HG03469 (cell line): ENCODE measurements at regions not wholly inside any gene's neighbourhood (a gene's known extent, or its start where the extent isn't known, plus 50 kb on each side); places are given as distances from the start of the nearest gene placed in this dataset.
"Not testable (repeated sequence)": the region's sequence is repeated elsewhere in the genome, so short reads cannot be mapped to it uniquely, and the experiment has no call there.

ENCODE experiments used
- ATAC-seq: cut with Tn5 transposase; IDR thresholded peaks from one replicate; pipeline ENCODE4 v1.9.1; 2021; ENCODE audit warnings: mild to moderate bottlenecking, moderate library complexity, moderate number of reproducible peaks; ENCODE audit not compliant: unreplicated experiment

DNA sequence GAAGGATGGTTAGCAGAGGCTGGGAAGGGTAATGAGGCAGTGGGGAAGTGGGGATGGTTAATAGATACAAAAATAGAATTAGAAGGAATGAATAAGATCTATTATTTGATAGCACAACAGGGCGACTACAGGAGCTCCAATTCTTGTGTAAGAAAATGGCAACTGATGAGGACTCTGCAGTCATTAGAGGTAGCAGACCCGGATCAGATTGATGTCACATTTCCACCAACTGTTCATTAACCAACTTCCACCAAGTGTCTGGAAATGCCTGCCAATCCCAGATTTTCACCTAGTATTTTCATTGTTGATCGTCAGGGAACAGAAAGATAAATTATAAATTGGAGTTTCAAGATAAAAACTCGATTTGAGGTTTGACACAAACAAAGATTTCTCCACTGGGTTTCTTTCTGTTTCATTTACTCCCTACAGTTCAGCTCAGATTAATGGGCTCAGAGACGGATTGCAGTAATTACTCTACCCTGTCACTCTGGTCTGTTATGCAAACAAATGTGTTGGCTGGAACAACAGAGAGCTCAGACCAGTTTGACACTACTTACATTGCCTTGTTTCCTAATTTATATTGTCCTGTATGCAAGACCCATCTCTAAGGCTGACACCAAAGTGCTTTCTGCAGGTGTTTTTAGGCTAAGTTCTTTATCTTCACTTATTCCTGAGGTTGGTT lies 909.2 kb upstream of the PRKX start:
- ATAC-seq, result no peak

DNA sequence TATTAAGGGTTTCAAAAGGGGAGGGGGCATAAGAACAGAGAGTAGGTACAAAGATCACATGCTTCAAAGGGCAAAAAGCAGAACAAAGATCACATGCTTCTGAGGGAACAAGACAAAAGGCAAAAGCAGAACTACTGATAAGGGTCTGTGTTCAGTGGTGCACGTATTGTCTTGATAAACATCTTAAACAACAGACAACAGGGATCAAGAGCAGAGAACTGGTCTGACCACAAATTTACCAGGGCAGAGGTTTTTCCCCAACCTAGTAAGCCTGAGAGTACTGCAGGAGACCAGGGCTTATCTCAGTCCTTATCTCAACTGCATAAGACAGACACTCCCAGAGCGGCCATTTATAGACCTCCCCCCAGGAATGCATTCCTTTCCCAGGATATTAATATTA lies 900.2 kb upstream of the PRKX start:
- ATAC-seq, result not testable (repeated sequence)

DNA sequence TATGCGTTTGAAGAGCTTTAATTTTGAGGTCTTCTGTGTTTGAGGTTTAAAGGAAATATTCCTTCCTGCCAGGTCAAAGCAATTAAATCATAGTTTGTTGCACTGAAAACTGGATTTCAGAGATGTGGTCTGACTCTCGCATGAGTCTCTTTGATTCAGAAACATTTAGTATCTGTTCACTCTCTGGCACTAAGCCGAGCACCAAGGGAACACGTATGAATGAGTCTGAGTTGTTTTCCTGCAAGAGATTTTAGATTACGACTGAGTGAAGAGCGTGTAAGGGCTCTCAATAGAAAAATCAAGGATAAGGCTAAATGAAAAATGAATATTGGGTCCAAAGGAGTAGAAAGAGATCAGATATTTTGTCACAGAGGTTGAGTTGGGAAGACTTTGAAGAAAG lies 875.4 kb upstream of the PRKX start:
- ATAC-seq, result no peak

DNA sequence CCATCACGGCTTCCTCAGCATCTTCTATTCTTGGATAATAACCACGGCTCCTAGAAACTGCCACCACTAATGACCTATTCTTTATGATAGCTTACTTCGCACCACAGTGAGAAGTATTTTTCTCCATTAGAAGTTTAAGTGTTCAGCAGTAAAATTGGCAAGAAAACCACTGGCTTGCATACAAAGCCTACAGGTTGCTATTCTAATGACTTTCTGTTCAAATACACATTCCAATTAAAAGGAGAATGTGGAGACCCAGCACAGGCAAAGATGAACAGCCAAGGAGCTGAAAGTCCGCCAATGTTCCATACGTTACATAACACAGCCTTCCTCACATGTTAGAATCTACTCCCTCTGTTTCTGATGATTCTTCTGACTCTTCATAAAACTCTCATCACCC lies 875.0 kb upstream of the PRKX start:
- ATAC-seq, result no peak

DNA sequence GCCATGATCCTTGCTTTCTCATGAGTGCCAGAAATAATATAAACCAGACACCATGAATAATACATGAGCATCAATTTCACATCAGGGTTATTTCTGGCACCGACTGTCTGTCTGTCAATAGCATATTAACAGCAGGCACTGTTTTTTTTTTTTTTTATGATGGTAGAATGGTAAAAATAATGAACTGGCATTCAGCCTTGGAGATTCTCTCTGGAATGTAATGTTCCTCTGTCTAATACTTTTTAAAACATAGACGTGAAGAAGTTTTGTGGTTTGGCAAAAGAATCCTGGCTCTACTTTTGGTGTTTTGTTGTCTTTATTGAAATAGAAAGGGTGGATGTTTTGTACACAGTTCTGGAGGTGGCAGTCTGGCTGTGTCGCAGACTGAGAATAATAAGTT lies 874.6 kb upstream of the PRKX start:
- ATAC-seq, result no peak

DNA sequence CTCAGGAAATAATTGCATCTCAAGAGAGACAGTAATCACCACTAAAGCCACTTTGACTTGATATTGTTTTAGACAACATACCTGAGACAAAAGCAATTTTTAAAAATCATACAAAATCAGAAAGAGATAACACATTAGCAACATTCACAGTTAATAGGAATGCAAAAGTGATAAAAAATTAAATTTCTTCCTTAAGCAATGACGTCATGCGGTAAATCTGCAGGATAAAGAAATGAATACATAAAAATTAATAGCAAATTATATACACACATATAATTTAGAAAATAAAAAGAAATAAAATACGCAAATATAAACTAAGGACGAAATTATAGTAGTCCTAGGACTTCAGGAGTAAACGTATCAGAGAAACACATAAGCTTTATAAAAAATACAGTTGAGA lies 866.5 kb upstream of the PRKX start:
- no peak for ATAC-seq

DNA sequence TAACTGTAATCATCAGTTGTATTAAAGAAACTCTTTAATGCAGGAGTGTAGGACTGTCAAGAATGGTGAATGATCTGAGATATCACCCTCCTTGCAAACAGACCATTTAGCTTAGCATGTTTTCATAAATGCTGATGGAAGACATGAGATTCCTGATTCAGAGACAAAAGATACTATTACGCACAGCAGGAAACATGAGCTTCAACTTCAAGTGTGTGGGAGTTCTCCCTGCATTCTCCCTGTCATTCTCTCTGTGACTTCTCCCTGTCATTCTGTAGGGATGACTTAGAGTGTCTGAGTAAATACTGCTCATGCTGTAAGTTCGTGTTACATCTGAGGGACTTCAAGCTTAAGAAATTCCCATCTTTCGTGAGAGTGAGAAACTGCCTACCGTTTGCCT lies 866.0 kb upstream of the PRKX start:
- no peak for ATAC-seq

DNA sequence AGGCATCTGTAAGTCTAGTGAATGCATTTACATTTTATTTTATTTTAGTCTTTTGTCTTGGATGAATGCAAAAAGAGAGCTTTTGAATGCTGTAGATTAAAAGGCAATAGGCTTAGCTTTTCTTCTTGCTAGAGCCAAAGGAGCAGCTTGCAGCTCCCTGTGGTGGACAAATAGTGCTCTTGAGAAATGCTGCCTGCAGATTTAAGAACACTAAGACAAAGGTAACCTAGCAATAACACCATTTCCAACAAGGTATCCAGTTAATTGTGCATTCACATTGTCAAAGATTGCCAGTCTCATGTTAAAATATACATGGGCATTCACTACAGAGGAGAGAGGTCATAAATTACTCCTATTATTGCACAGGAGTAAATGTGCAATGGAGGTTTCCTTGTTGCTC lies 859.2 kb upstream of the PRKX start:
- ATAC-seq, result no peak

DNA sequence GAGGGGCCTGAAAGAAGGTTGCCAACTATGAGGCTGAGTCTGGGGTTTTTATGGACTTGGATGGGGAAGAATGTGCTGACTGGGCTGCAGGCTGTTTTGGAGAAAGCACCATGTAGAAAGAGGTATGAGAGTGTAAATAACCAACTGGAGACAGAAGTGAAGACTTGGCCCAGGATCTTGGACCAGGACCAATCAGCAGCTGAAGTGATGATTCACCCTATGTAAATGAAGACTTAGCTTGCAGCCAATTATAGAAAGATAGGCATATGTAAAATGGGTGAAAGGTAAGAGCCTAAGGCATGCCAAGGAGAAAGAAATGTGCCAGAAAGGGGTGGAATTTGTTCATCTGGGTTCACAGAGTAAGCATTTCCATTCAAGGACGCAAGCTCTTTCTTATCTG lies 856.7 kb upstream of the PRKX start:
- no peak for ATAC-seq

DNA sequence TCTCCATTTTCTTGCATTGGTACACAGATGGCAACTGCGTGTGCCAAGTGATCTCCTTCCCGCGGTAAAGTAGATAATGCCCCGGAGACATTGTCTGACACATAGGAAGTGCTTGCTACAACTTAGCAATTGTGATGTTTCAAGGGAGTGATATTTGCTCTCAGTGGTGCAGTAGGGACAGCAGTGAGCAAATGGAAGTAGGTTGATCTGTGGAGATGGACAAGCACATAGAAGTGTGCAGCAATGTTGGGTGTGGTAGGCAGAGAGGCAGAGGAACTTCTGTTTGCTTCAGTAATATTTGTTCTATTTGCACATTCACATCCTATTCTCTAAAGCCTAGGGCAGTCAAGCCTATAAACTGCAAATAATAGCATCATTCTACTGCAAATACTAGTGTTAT lies 846.7 kb upstream of the PRKX start:
- no peak for ATAC-seq

DNA sequence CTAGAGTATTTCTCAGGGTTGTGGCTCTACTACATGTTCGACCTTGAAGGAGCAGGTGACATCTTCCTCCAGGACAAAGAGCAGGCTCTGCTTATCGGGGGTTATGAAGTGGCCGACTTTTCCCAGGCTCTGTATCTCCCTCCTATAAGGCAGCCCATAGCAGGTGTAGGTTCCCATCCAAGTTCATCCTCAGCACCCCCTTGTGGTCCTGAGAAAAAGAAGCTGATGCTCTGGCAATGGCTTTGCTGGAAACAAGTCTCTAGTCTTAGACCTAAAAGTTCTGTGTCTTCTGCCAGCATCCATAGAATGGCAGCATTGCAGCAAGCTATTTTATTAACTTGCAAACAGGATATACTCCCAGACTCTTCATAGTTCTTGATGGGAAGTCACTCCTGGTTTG lies 836.6 kb upstream of the PRKX start:
- ATAC-seq, result no peak

DNA sequence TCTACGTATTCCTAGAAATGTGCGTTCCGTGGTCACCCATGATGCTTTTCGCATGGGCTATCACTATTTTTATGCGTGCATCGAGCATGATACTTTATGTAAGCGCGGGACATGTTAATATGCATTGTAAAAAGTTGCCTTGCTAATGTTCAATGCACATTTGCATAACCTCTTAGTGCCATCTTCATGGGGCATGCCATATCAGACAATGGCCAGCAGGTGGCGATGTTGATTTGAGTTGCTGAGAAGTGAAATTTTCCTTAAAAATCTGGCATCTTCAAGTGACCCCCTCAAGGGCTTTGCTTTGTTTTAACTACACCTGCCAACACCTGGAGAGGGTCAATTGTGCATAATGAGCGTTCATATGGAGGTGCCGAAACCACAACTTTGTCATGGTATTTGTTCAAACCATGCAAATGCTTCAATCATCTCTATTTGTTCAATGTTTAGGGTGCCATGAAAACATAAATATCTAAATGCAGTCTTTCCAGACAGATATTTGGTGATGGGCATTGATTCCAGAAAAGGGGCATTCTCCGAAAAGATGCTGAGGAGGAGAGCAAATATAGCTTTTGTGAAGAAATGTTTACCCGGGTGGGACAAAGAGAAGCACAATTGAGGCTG lies 833.9 kb upstream of the PRKX start:
- no peak for ATAC-seq

DNA sequence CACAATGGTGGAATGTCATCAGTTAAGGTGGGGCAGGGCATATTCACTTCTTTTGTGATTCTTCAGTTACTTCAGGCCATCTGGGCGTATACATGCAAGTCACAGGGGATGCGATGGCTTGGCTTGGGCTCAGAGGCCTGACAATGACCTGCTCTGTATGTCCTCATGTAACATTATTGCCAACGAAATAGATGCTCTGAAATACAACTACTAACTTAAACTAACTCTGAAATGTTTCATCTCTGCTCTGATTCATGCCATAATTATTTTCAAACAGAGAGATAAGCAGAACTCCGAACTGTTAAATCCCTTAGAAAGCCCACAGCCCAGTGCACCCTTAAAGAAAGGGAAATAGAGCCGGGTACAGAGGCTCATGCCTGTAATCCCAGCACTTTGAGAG lies 832.7 kb upstream of the PRKX start:
- not testable (repeated sequence) for ATAC-seq

DNA sequence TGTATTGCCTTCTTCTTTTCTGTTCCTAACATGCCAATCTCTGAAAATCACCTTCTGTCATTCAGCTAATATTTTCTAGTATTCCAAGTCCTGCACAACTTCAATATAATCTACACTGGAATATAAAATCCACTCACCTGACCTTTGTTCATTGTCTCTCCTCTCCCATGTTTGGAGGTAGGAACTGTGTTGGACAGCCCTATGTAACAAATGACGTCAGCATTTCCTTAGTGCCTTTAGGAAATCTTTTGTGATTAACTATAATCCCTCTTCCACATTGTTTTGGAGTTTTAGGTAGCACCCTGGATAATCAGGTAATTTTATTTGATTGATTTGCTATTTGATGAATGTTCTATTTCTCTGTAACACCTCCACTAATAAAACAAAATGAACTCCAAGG lies 814.8 kb upstream of the PRKX start:
- no peak for ATAC-seq

DNA sequence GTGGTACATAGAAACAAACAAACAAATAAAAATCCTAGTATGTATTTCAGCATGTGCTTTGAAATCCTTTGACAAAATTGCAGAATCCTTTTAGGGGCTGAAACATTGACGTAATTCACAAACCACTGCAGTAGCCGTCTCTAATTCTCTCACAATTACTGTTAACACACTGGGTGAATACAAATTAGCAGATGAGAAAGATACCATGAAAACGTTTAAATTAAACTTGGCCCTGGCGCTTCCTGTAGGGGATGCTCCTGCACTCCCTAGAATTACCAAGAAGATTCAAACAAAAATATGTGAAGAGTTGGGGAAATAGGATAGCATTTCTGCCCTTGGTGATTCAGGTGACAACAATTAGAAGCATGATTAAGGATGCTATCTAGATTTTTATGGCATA lies 772.5 kb upstream of the PRKX start:
- no peak for ATAC-seq

DNA sequence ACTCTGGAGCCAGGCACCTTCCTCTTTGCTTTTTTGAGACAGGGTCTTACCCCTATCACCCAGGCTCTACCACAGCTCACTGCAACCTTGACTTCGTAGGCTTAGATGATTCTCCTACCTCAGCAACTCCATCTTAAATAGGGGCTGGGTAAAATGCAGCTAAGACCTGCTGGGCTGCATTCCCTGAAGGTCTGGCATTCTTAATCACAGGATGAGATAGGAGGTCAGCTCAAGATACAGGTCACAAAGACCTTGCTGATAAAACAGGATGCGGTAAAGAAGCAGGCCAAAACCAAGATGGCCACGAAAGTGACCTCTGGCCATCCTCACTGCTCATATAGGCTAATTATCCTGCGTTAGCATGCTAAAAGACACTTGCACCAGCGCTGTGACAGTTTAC lies 770.8 kb upstream of the PRKX start:
- no peak for ATAC-seq

DNA sequence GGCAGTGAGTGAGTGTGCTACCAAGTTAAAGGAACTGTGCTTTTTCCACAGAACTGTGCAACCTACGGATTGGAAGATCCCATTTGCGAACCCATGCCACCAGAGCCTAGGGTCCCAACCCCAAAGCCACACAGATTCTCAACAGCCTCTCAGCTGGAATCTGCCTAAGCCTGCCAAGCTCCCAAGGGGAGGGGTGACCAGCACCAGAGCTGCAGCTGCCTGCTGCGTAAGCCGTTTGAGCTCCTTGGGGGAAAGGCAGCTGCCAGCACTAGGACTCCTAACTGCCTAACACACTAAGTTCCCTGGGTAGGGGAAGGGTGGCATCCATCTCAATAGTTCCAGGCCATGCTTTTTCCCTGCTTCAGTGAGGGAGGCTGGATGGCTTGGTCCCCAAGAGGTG lies 738.1 kb upstream of the PRKX start:
- no peak for ATAC-seq

DNA sequence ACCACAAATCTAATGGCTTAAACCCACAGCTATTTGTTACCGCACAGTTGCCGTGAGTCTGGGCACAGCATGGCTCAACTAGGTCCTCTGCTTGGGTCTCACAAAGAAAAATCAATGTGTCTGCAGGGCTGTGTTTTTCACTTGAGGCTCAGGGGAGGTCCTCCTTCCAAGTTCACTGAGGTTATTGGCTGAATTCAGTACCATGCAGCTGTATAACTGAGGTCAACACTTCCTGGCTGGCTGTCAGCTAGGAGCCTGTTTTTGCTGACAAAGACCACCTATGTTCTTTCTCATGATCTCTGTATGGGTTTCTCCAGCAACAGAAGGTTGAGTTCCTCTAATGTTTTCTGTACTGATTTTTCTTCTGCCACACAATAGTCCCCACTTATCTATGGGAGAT lies 736.7 kb upstream of the PRKX start:
- no peak for ATAC-seq

DNA sequence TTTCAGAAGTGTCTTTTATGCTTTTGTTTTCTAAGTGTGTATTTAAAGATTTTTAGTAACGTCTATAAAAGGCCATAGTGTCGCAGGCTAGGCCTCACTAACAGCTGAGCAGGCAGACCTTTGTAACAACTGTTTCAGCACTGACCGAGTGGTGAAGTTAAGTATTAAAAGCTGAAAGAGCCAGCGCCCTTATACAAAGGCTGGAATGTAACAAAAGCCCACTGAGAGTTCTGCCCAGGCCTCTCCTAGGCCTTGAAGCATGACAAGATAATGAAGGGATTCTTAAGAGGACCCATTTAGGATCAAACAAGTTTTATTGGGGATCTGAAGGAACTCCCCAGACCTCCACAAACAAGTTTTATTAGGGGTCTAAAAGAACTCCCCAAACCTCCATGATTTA lies 722.5 kb upstream of the PRKX start:
- no peak for ATAC-seq

DNA sequence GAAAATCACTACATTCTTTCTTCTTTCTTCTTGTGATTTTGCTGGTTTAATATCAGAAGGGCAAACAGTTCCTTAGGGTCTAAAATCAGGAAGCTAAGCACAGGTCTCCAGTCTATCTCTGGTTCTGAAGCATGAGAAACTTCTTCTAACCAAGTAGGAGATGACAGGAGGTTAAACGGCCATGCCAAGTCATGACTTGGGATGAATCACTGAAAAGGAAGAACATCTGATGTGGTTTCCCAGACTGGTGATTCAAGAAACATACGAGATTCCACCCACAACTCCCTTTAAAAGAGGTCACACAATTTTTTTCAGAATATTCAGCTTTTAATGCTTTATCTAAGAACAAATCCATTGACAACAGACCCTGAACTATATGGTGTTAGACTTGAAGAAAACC lies 684.0 kb upstream of the PRKX start:
- ATAC-seq, result no peak

DNA sequence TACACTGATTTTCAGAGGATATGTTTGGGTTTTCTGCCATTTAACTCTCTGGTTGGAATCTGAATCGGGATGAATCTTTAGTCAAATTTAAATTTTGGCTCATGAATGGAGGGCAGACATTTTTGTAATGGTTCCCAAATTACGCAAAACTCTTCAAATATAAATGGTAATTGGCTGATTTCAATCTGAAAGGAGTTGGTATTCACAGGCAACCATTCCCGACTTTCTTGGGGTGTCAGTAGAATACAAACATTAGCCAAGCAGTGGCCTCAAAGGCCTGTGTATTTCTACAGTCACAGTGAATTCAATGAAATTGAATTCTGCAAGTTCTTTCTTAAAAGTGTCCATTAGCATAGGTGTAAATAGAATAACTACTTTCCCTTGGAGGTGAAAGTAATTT lies 668.8 kb upstream of the PRKX start:
- ATAC-seq, result no peak

DNA sequence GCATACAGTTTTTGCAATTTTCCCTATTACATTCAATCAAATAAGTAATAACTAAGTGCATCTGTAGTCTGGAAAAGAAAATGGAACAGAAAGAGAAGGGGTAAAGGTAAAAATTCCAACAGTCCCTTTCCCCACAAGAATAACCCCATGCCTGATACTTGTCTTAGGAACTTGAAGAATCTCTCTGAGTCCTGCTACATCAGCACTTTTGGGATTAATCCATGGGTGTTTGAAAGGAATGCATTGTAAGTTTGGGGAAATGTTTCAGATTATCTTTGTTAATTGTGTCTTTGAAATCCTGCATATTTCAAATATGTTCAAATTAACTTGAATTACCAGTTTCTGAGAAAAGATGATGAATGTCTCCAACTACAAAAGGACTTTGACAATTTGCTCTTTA lies 667.3 kb upstream of the PRKX start:
- no peak for ATAC-seq

DNA sequence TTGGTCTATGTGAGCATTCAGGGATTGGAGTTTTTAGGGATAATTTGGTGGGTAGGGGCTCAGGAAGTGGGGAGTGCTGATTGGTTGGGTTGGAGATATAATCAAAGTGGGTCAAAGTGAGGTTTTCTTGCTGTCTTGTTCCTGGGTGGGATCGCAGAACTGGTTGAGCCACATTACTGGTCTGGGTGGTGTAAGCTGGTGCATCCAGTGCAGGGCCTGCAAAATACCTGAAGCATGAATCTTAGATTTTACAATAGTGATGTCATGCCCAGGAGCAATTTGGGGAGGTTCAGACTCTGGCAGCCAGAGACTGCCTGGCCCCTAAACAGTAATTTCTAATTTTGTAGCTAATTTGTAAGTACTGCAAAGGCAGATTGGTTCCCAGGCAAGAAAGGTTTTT lies 665.6 kb upstream of the PRKX start:
- ATAC-seq, result no peak
